HG03060 (cell line): ENCODE measurements at regions not wholly inside any gene's neighbourhood (a gene's known extent, or its start where the extent isn't known, plus 50 kb on each side); places are given as distances from the start of the nearest gene placed in this dataset.
"Not testable (repeated sequence)": the region's sequence is repeated elsewhere in the genome, so short reads cannot be mapped to it uniquely, and the experiment has no call there.

Experiments used
- ATAC-seq: cut with Tn5 transposase; IDR thresholded peaks from one replicate; pipeline ENCODE4 v1.9.1; 2021; ENCODE audit warnings: low read depth, moderate number of reproducible peaks; ENCODE audit not compliant: unreplicated experiment

DNA sequence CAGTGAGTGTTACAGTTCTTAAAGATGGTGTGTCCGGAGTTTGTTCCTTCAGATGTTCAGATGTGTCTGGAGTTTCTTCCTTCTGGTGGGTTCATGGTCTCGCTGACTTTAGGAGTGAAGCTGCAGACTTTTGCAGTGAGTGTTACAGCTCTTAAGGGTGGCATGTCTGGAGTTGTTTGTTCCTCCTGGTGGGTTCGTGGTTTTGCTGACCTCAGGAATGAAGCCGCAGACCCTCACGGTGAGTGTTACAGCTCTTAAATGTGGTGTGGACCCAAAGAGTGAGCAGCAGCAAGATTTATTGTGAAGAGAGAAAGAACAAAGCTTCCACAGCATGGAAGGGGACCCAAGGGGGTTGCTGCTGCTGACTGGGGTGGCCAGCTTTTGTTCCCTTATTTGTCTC, 159.6 kb downstream of the POLR1F start:
- ATAC-seq = not testable (repeated sequence)

- ATAC-seq = no peak
Measured at GRCh38 chr7:19537942-19538401, 170.9 kb downstream of the POLR1F start.

DNA sequence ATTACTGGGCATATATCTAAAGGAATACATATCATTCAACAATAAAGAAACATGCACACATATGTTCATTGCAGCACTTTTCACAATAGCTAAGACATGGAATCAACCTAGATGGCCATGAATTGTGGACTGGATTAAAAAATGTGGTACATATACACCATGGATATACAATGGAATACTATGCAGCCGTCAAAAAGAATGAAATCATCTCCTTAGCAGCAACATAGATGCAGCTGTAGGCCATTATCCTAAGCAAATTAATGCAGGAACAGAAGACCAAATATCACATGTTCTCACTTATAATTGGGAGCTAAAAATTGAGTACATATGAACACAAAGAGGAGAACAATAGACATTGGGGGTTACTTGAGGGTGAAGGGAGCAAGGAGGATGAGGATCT, 175.6 kb downstream of the POLR1F start:
- no peak for ATAC-seq

- no peak for ATAC-seq
Measured at GRCh38 chr7:19530852-19531251, 178.0 kb downstream of the POLR1F start.

DNA sequence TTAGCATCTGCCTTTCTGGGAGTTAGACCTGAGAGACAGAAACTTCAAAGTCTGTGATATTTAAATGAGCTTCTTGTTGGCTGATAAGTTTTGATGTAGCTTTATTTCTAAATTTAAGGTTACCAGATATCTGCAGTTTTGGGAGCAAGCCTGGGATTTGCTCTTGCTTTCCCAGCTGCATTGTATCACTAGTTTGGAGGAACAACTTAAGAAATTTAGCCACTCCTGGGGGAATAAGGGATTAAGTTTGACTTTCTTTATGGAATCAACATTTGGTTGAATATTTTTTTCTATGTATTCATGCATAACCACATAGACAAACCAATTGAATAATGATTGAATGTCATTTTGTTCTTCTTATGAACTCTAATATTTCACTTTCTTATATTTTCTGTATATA, 178.6 kb downstream of the POLR1F start:
- ATAC-seq = no peak

GRCh38 chr7:19526639-19527038, 182.2 kb downstream of the POLR1F start:
- no peak for ATAC-seq

GRCh38 chr7:19522486-19522885, 186.4 kb downstream of the POLR1F start:
- ATAC-seq = no peak

GRCh38 chr7:19520392-19520791, 188.4 kb downstream of the POLR1F start:
- ATAC-seq = no peak

DNA sequence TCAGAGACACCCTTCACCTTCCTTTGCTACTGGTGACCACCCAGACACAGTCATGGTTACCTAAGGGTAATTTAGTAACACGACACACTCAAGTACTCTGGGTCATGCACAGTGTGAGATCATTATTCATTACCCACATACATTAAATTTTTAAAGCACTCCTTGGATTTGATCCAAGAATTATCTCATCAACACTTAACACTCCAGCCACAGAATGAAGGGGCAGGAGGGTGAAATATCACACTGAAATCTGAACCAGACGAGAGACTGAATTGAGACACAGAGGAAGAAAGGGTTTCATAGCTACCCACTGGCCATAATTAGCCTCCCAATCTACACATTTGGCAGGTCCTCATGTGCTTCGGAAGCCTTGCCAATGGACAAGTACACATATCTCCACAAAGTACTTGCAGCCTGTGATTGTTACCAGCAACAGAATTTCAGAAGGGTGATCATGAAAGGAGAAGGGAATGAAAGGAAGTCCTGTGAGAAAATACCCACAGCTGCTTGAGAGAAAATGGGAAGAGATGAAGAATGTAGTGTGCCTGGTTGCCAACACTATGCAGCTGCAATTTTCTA, 189.3 kb downstream of the POLR1F start:
- no peak for ATAC-seq

GRCh38 chr7:19517546-19517945, 191.3 kb downstream of the POLR1F start:
- ATAC-seq = not testable (repeated sequence)

GRCh38 chr7:19508821-19509220, 200.0 kb downstream of the POLR1F start:
- ATAC-seq = no peak

GRCh38 chr7:19508124-19508523, 200.7 kb downstream of the POLR1F start:
- no peak for ATAC-seq

DNA sequence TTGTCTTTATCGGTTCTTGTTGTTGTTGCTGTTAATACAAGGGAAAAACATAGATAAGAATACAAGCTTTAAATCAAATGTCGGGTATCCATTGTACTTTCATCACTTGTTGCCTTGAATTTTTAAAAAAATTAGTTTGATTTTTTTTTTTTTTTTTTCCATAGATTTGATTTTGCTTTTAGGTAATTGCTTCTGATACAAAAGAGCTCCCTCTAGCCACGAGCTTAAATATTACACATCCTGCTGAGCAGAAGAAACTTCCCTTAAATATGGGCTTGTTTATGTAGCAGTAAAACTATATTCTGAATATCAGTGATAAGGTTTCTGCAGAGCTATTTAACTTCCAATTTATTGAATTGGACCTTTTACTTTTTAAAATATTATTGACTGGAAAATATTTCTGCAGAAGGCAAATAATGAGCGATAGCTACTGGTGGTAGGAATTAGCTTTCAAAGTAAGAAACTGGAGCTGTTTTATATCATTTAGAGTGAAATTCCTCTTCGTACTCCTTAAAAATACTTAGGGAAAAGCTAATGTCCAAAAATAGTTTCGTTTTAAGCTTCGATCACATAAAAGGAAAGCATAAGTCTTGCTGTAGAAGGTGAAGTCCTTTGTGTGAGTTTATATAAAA, 216.9 kb downstream of the POLR1F start:
- ATAC-seq = peak; percentile 59

DNA sequence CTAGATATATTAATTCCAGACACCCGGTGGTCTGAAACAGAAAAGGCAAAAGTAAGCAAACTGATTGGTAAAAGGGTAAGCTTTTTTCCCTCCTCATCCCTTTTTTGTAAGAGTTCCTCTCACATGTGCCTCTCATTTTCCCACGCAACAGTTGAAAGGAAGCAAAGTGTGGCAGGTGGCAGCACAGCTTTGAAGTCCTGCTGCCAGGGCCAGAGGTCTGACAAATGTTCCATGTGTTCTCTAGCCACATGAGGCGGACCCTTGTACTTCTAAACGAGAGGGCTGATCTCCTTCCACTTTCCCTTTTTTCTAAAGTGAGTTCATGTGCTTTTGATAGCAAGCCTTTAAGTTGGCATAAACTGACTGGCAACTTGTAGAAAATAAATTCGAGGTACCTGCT, 217.5 kb downstream of the POLR1F start:
- no peak for ATAC-seq

DNA sequence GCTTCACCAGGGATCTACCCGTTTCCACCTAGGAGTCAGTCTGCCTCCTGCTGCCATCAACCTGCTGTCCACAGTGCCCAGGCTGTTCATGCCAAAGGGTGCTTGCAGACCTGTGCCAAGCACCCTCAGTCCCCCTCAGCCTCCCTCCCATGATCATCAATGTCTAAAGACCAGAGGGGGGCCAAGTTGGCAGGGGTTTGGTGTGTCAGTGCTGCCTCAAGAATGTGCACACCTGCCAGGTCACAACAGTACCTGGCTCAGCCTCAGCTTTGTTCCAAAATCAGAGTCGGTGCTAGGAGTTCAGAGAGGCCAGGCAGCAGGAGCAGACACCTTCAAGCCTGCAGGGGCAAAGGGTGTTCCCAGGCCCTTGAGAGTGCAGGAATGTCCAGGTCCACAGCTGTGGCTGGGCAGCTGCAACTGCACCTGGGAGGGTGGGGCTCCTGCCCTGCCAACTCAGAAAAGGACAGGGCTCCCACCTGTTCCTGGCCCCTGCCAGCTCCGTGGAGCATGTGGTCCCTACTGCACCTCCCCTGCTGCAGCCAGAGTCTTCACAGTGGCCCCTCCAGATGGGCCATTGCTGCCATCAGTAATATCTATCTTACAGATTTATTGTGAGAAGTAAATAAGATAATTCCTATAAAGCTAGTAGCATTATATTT, 219.5 kb downstream of the POLR1F start:
- ATAC-seq = no peak

- no peak for ATAC-seq
Measured at GRCh38 chr7:19488056-19488455, 220.8 kb downstream of the POLR1F start.

- ATAC-seq = no peak
Measured at GRCh38 chr7:19482628-19483027, 226.2 kb downstream of the POLR1F start.

DNA sequence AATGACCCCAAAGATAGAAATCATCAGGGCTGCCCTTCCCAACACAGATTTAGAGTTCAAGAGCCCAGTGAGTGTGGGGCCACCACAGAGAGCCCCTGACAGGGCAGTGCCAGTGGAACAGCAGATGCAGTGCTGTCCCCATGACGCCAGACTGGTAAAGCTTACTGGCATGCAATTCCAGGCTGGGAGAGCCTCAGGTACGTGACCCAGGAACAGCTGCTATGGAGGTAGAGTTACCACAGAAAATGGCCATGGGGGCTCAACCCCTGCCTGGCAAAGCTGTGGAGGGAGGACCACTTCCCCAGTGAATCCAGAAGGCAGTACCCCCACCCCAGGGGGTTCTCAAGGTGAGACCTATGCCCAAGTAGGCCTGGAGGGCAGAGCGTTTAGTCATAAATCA, 228.5 kb downstream of the POLR1F start:
- no peak for ATAC-seq

DNA sequence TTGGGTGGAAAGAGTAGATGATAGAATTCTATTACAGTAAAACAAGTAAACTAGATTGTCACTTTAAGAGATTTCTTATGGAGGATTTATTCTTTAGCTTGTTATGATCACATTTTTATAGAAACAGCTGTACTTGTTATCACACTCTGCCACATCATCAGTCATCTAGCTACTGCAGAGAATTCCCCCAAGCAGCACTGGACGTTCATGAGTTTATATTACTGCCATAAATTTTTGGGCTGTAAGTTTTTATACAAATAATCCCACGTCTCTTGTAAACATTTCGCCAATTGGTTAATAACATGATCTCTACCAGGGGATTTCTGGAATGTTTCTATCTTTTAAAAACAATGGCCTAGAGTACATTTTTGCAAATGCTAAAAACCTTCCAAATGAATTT, 238.8 kb downstream of the POLR1F start:
- no peak for ATAC-seq

DNA sequence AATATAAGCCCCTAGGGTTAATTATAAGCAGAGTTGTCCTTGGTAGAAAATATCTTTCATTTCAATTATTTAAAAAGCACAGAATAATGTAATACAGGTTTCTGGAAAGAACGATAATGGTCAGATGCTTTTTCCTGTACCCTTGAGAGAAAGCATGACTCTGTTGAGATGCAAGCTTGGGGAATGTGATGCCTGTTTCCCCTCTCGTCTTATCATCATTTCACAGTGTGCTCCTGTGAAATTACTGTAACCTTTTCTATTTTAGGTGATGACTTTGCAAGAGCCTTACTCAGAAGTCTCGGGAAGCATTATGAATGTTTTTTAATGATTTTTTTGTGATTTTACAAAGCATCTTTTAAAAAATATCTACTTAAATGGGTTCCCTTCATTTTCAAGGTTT, 243.0 kb downstream of the POLR1F start:
- no peak for ATAC-seq

- no peak for ATAC-seq
Measured at GRCh38 chr7:19464751-19465150, 244.1 kb downstream of the POLR1F start.

DNA sequence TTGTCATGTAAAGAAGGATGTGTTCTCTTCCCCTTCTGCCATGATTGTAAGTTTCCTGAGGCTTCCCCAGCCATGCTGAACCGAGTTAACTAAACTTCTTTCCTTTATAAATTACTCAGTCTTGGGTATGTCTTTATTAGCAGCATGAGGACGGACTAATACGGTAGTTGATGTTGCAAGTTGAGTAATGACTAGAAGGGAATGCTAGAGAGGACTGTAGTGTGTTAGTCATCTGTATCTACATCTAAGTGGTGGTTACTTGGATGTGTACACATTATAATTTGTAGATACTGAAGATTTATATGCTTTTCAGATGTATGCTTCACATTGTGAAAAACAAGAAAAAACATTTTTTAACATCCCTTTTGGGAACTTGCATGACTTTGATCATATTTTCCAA, 244.6 kb downstream of the POLR1F start:
- ATAC-seq = no peak
